ENCODE measurements at regions not wholly inside any gene's neighbourhood (a gene's known extent, or its start where the extent isn't known, plus 50 kb on each side); places are given as distances from the start of the nearest gene placed in this dataset.

DNA sequence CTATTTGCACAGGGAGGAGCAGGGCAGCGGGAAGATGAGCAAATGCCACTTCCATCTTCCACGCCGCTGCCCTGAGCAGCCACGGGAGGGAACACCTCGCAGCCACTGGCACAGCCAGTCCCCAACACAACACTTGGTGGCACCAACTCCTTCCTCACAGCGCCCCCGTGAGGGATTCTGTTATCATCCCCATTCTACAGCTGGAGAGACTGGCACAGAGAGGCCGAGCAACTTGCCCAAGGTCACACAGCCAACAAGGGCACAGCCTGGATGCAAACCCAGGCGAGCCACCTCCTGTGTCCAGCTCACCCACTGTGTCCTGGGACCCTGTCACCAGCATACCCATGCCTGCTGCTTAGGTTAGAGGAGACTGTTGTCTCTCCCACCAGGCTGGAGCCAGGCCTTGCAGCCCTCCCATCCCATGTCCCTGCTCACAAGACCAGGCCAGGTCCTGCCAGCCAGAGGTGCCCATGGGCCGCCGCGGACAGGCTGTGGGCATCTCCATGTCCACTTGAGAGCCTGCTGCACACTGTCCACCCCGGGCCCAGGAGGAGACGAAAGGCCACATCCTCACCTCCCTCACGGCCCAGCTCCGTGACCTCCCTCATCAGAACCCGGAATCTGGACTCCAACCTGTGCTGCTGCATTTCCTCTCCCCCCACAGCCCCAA lies 57.0 kb downstream of the NCOR2 start:
- Mint-ChIP-seq H3K4me3 (no peak overlapping the region), H3K27ac (no peak overlapping the region), H3K27me3 (no peaks in the 10 kb centered on the region), H3K4me1 (peaks cover 41% of the 10 kb centered on the region), H3K36me3 (ENCODE audit: low read depth) (peaks cover 5% of the 10 kb centered on the region), H3K9me3 (no peaks in the 10 kb centered on the region)
- ATAC-seq (ENCODE audit: low read depth) (no peak), DNase-seq (no peak)
- ChIA-PET CTCF (no interaction called here), POLR2A (no interaction called here)
- TF ChIP-seq, protein P1, sequence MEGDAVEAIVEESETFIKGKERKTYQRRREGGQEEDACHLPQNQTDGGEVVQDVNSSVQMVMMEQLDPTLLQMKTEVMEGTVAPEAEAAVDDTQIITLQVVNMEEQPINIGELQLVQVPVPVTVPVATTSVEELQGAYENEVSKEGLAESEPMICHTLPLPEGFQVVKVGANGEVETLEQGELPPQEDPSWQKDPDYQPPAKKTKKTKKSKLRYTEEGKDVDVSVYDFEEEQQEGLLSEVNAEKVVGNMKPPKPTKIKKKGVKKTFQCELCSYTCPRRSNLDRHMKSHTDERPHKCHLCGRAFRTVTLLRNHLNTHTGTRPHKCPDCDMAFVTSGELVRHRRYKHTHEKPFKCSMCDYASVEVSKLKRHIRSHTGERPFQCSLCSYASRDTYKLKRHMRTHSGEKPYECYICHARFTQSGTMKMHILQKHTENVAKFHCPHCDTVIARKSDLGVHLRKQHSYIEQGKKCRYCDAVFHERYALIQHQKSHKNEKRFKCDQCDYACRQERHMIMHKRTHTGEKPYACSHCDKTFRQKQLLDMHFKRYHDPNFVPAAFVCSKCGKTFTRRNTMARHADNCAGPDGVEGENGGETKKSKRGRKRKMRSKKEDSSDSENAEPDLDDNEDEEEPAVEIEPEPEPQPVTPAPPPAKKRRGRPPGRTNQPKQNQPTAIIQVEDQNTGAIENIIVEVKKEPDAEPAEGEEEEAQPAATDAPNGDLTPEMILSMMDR (IDR thresholded peaks at IDR 0.05): no peak
- intact Hi-C loops (cut with micrococcal nuclease): no loop called here

GRCh38 chr12:124509676-124510300 lies 57.6 kb downstream of the NCOR2 start:
- peaks cover 43% of the 10 kb centered on the region for H3K4me1 Mint-ChIP-seq

DNA sequence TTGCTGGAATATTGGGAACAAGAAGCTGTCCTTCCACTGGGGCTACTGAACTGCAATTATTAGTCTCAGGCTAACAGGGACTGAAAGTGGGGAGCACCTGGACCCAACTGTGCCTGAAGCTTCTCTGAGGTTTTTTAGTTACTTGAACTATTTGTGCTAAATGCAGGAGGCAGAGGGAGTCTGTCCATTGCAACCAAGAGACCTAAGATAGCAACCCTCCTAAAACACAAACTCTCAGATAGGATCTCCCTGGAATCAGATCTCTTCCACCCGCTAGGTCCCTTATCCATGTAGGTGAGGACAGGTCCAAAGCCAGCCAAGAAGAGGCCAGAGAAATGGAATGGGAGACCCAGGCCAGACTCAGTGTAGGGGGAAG lies 58.1 kb downstream of the NCOR2 start:
- H3K9me3 Mint-ChIP-seq: no peaks in the 10 kb centered on the region
- ChIA-PET CTCF (interaction anchor here (0.6 kb wide), 1 partner anchor 15 kb away, joined by 3 read pairs; no protein-coding TSS in a partner anchor), POLR2A (no interaction called here)
- no peak for ATAC-seq (ENCODE audit: low read depth)
- peaks cover 45% of the 10 kb centered on the region for H3K4me1 Mint-ChIP-seq
- peaks cover 2% of the 10 kb centered on the region for H3K36me3 Mint-ChIP-seq (ENCODE audit: low read depth)
- no peak overlapping the region for H3K4me3 Mint-ChIP-seq
- intact Hi-C loops (cut with micrococcal nuclease): loop anchor here (5.0 kb wide), 1 partner anchor 42 kb away; no protein-coding TSS in a partner anchor
- H3K27me3 Mint-ChIP-seq: no peaks in the 10 kb centered on the region
- no peak overlapping the region for H3K27ac Mint-ChIP-seq
- TF ChIP-seq, protein P1 (IDR thresholded peaks at IDR 0.05): no peak
- DNase-seq: no peak

More at GRCh38 chr12:124509676-124510300, 57.6 kb downstream of the NCOR2 start:
- no peak overlapping the region for H3K4me3 Mint-ChIP-seq
- DNase-seq: no peak
- H3K27ac Mint-ChIP-seq: no peak overlapping the region
- TF ChIP-seq, protein P1 (IDR thresholded peaks at IDR 0.05): no peak
- no peaks in the 10 kb centered on the region for H3K9me3 Mint-ChIP-seq
- peaks cover 2% of the 10 kb centered on the region for H3K36me3 Mint-ChIP-seq (ENCODE audit: low read depth)
- intact Hi-C loops (cut with micrococcal nuclease): loop anchor here (5.0 kb wide), 1 partner anchor 42 kb away; no protein-coding TSS in a partner anchor
- ChIA-PET POLR2A (no interaction called here), CTCF (interaction anchor here (0.6 kb wide), 1 partner anchor 16 kb away, joined by 3 read pairs; no protein-coding TSS in a partner anchor)
- no peaks in the 10 kb centered on the region for H3K27me3 Mint-ChIP-seq
- no peak for ATAC-seq (ENCODE audit: low read depth)

DNA sequence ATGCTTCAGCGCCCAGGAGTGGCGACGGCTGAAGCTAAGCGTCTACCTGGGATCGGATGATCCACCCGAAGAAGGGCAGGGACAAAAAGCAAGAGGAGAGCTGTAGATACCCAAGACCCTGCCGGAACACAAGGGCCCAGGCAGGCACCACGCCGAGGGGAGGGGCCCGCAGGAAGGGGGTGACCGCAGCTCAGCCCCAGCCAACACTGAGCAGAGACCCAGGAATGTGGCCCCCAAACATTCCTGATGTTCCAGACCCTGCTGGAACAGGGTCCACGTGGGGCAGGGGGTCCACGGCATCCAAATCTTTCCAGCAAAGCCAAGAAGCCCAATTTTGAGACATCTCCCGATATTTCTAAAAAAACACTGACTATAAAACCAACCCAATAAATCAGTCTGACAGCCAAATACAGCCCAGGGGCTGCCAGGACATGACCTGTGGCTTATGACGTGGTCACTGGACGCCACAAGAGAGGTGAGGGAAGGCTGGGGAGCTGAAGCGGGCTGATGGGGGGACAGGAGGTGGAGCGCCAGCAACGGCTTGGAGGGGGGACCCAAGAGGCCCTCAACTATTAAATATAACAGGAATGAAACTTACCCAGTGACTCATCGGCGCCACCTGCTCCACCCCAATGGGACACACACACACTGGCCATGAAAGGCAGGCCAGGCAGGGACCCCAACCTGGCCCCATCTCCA lies 58.9 kb downstream of the NCOR2 start:
- H3K9me3 Mint-ChIP-seq: no peaks in the 10 kb centered on the region
- peaks cover 1% of the 10 kb centered on the region for H3K36me3 Mint-ChIP-seq (ENCODE audit: low read depth)
- intact Hi-C loops (cut with micrococcal nuclease): loop anchor here (5.0 kb wide), 1 partner anchor 41 kb away; no protein-coding TSS in a partner anchor
- H3K27ac Mint-ChIP-seq: peak overlapping the region; percentile 53
- ATAC-seq (ENCODE audit: low read depth) (peak; percentile 50), DNase-seq (no peak)
- H3K4me3 Mint-ChIP-seq: no peak overlapping the region
- peaks cover 45% of the 10 kb centered on the region for H3K4me1 Mint-ChIP-seq
- no peaks in the 10 kb centered on the region for H3K27me3 Mint-ChIP-seq
- ChIA-PET POLR2A (interaction anchor here (0.9 kb wide), 1 partner anchor 37 kb away, joined by 3 read pairs; no protein-coding TSS in a partner anchor), CTCF (no interaction called here)
- TF ChIP-seq, protein P1 (IDR thresholded peaks at IDR 0.05): no peak

Data from activated B cell treated with CpG ODN at 0.5 μM for 24 hours (primary cell).